Loucy (cell line): ENCODE measurements at regions not wholly inside any gene's neighbourhood (a gene's known extent, or its start where the extent isn't known, plus 50 kb on each side); places are given as distances from the start of the nearest gene placed in this dataset.

ENCODE experiments used
- CTCF ChIP-seq: fragments of 200-600 bp; sonication (generic); conservative IDR thresholded peaks from 2 replicates; pipeline ENCODE4 v1.5.1; 2014; ENCODE audit warnings: mild to moderate bottlenecking, antibody characterized with exemption, low read length
- EZH2phosphoT487 ChIP-seq: fragments of 200-600 bp; IDR thresholded peaks from 2 replicates; pipeline ENCODE4 v1.6.1; 2018; ENCODE audit warnings: antibody characterized with exemption, mild to moderate bottlenecking, moderate library complexity, borderline replicate concordance

- TF ChIP-seq CTCF (no peak), EZH2phosphoT487 (no peak)
These were observed 435.2 kb upstream of the DCN start for GRCh38 chr12:91617818-91618217.
